ENCODE measurements at regions not wholly inside any gene's neighbourhood (a gene's known extent, or its start where the extent isn't known, plus 50 kb on each side); places are given as distances from the start of the nearest gene placed in this dataset.

GRCh38 chr7:109282726-109283125, 713.1 kb downstream of the DNAJB9 start:
- no peak for TF ChIP-seq CTCF (conservative IDR thresholded peaks at IDR 0.05 in 1 of 2, IDR thresholded peaks at IDR 0.05 in 1 of 2; ENCODE audit: low read depth in 1 of 2, low read length in 2 of 2)
- no peak for TF ChIP-seq EZH2 (IDR thresholded peaks at IDR 0.05; ENCODE audit: low read length, missing control alignments)

Measured in fibroblast of lung (primary cell).